Astrocyte of the cerebellum (primary cell): ENCODE measurements at regions not wholly inside any gene's neighbourhood (a gene's known extent, or its start where the extent isn't known, plus 50 kb on each side); places are given as distances from the start of the nearest gene placed in this dataset.

Experiments
- DNase-seq: peaks from one replicate; pipeline ENCODE4 v3.0.0-alpha.2; 2011; ENCODE audit warnings: low read depth
- H3K4me3 ChIP-seq: 2 replicates; pipeline ENCODE4 v1.5.1; 2011; ENCODE audit warnings: mild to moderate bottlenecking, low read depth, low read length, moderate library complexity
- CTCF ChIP-seq: IDR thresholded peaks from 2 replicates; pipeline ENCODE4 v1.5.1; 2012; ENCODE audit warnings: low read length, low read depth, moderate library complexity, mild to moderate bottlenecking; ENCODE audit errors: missing control alignments
- in situ Hi-C: cut with HindIII; loops from 2 replicates; pipeline ENCODE4 v1.10.0; 2017; ENCODE audit warnings: low sequenced_read_pairs

GRCh38 chr16:79873825-79874224 lies 273.3 kb upstream of the MAF start:
- in situ Hi-C loops, result no loop called here
- TF ChIP-seq CTCF, result no peak
- H3K4me3 ChIP-seq, result no peak overlapping the region
- no peak for DNase-seq

GRCh38 chr16:79871906-79872305 lies 271.4 kb upstream of the MAF start:
- no peak for DNase-seq
- H3K4me3 ChIP-seq, result no peak overlapping the region
- no peak for TF ChIP-seq CTCF
- in situ Hi-C loops, result no loop called here

- in situ Hi-C loops, result no loop called here
- DNase-seq, result no peak
- no peak overlapping the region for H3K4me3 ChIP-seq
- no peak for TF ChIP-seq CTCF
Measured at GRCh38 chr16:79870016-79870886, 269.7 kb upstream of the MAF start.

- in situ Hi-C loops, result no loop called here
- TF ChIP-seq CTCF, result no peak
- no peak overlapping the region for H3K4me3 ChIP-seq
- DNase-seq, result no peak
Measured at GRCh38 chr16:79869304-79870015, 268.9 kb upstream of the MAF start.

- no peak overlapping the region for H3K4me3 ChIP-seq
- in situ Hi-C loops, result no loop called here
- no peak for TF ChIP-seq CTCF
- no peak for DNase-seq
Measured at GRCh38 chr16:79868841-79869240, 268.3 kb upstream of the MAF start.

GRCh38 chr16:79867425-79867997 lies 267.0 kb upstream of the MAF start:
- in situ Hi-C loops, result no loop called here
- no peak overlapping the region for H3K4me3 ChIP-seq
- TF ChIP-seq CTCF, result no peak
- no peak for DNase-seq
